PC-9 (cell line): ENCODE measurements at regions not wholly inside any gene's neighbourhood (a gene's known extent, or its start where the extent isn't known, plus 50 kb on each side); places are given as distances from the start of the nearest gene placed in this dataset.

Source experiments
- EZH2 ChIP-seq: fragments of 200-600 bp; sonication (generic); IDR thresholded peaks from 2 replicates; pipeline ENCODE4 v1.8.0; 2017; ENCODE audit warnings: antibody characterized with exemption, low read depth
- TF ChIP-seq, protein P1 (sequence below): fragments of 200-600 bp; sonication (generic); conservative IDR thresholded peaks from 2 replicates; pipeline ENCODE4 v1.6.1; 2017; ENCODE audit warnings: mixed run types, antibody characterized with exemption, mild to moderate bottlenecking, moderate library complexity

DNA sequence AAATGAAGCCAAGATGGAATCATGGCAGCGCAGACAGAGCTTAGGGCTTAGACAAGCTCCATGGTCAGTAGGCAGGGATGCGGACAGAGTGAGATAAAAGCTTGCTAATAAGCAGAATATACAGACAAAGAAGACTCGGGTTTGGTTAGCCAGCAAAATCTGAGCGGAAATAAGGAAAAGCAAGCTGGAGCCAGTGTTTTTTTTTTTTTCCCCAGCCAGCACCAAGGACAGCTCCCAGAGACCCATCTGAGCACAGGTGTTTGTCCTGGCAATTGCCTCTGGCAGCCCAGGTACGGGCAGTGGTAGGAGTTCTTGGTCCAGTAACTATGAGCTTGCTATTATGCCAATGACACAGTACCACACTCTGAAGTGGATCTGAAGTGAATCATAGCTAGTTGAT lies 187.6 kb downstream of the ADCYAP1 start:
- TF ChIP-seq, protein P1, sequence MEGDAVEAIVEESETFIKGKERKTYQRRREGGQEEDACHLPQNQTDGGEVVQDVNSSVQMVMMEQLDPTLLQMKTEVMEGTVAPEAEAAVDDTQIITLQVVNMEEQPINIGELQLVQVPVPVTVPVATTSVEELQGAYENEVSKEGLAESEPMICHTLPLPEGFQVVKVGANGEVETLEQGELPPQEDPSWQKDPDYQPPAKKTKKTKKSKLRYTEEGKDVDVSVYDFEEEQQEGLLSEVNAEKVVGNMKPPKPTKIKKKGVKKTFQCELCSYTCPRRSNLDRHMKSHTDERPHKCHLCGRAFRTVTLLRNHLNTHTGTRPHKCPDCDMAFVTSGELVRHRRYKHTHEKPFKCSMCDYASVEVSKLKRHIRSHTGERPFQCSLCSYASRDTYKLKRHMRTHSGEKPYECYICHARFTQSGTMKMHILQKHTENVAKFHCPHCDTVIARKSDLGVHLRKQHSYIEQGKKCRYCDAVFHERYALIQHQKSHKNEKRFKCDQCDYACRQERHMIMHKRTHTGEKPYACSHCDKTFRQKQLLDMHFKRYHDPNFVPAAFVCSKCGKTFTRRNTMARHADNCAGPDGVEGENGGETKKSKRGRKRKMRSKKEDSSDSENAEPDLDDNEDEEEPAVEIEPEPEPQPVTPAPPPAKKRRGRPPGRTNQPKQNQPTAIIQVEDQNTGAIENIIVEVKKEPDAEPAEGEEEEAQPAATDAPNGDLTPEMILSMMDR = no peak
- TF ChIP-seq EZH2 = no peak
